ENCODE measurements at regions not wholly inside any gene's neighbourhood (a gene's known extent, or its start where the extent isn't known, plus 50 kb on each side); places are given as distances from the start of the nearest gene placed in this dataset.

DNA sequence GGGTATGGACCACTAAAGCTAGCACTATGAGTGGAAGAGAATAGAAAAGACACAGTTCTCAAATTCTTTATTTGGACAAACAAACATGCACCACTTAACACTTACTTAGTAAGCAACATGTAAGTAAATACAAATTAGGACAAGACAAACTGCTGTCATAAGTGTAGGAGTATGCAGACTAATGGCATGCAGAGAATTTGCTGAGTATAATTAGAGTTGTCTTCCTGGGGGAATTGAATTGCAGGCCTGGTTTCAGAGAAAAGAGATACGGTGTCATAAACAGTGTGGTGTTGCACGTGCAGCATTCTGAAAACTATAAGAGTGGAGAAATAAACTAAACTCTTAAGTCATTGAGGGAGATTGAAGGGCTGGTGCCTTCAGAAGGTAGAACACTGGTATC lies 125.2 kb upstream of the EYA4 start:
- intact Hi-C loops (cut with micrococcal nuclease) (no loop called here), dilution Hi-C loops (cut with MboI; ENCODE audit: extremely low pct_ligation_motif_present, low sequenced_read_pairs) (no loop called here)
- no peaks in the 10 kb centered on the region for H3K27me3 ChIP-seq (ENCODE audit: control insufficient read depth in 2 of 2, insufficient read depth in 2 of 2, low read length in 2 of 2)
- no peaks in the 10 kb centered on the region for H4K20me1 ChIP-seq (replicated peaks; ENCODE audit: control insufficient read depth, extremely low read depth, insufficient read depth, low read length)
- H3K9me3 ChIP-seq (replicated peaks; ENCODE audit: control insufficient read depth, insufficient read depth, low read length), result no peaks in the 10 kb centered on the region
- no peak overlapping the region for H2AFZ ChIP-seq (ENCODE audit: low read depth, low read length)
- DNase-seq (ENCODE audit: low read depth, low spot score) (no peak), FAIRE-seq (no peak)
- H3K4me3 ChIP-seq (replicated peaks in 1 of 3; ENCODE audit: insufficient read depth in 1 of 3, low read depth in 1 of 3, low read length in 3 of 3), result no peak overlapping the region
- no peaks in the 10 kb centered on the region for H3K36me3 ChIP-seq (ENCODE audit: control insufficient read depth in 2 of 2, extremely low read depth in 1 of 2, insufficient read depth in 2 of 2, low read length in 2 of 2)
- H3K4me2 ChIP-seq (ENCODE audit: insufficient read depth, low read length), result no peak overlapping the region
- ChIA-PET CTCF (no interaction called here), POLR2A (no interaction called here)
- peaks cover 2% of the 10 kb centered on the region for H3K9me1 ChIP-seq (replicated peaks; ENCODE audit: control insufficient read depth, extremely low read depth, insufficient read depth, low read length)
- TF ChIP-seq MYC (IDR thresholded peaks at IDR 0.05; ENCODE audit: low read depth, low read length), result no peak
- TF ChIP-seq JUN (IDR thresholded peaks at IDR 0.05; ENCODE audit: borderline replicate concordance, insufficient read depth, insufficient read length, low read depth), result no peak
- no peak for TF ChIP-seq POLR2A (IDR thresholded peaks at IDR 0.05; ENCODE audit: low read depth, low read length)
- H3K79me2 ChIP-seq (ENCODE audit: control insufficient read depth, insufficient read depth, low read length), result no peaks in the 10 kb centered on the region
- H3K9ac ChIP-seq (replicated peaks; ENCODE audit: extremely low read depth, insufficient read depth, low read length), result no peak overlapping the region
- H3K4me1 ChIP-seq (ENCODE audit: control insufficient read depth, extremely low read depth, insufficient read depth, low read length), result no peaks in the 10 kb centered on the region
- no peak overlapping the region for H3K27ac ChIP-seq (ENCODE audit: insufficient read depth, low read depth, low read length)
- BruUV-seq (replicated peaks), result no TSS peak

DNA sequence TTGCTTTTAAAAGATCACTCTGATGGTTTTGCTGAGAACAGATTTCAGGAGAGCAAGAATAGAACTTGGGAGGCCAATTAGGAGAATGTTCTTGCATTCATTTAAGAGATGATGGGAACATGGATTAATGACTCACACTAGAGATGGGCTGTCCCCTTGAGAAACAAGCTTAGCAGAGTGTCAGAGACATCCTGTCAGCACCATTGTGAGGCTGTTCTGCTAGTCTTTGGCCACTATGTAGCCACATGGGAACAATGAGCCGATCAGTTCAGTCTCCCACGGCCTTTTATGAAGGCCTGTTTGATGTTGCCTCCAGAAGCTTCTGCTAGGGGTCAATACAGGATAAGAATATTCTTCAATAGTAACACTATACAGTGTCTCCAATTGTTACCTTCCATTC lies 113.0 kb upstream of the EYA4 start:
- TF ChIP-seq, protein P1, sequence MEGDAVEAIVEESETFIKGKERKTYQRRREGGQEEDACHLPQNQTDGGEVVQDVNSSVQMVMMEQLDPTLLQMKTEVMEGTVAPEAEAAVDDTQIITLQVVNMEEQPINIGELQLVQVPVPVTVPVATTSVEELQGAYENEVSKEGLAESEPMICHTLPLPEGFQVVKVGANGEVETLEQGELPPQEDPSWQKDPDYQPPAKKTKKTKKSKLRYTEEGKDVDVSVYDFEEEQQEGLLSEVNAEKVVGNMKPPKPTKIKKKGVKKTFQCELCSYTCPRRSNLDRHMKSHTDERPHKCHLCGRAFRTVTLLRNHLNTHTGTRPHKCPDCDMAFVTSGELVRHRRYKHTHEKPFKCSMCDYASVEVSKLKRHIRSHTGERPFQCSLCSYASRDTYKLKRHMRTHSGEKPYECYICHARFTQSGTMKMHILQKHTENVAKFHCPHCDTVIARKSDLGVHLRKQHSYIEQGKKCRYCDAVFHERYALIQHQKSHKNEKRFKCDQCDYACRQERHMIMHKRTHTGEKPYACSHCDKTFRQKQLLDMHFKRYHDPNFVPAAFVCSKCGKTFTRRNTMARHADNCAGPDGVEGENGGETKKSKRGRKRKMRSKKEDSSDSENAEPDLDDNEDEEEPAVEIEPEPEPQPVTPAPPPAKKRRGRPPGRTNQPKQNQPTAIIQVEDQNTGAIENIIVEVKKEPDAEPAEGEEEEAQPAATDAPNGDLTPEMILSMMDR (IDR thresholded peaks at IDR 0.05; ENCODE audit: extremely low read depth in 1 of 2, insufficient read depth in 1 of 2, low read depth in 1 of 2, low read length in 2 of 2), result no peak
- TF ChIP-seq, protein P2, sequence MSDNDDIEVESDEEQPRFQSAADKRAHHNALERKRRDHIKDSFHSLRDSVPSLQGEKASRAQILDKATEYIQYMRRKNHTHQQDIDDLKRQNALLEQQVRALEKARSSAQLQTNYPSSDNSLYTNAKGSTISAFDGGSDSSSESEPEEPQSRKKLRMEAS (IDR thresholded peaks at IDR 0.05; ENCODE audit: insufficient read depth, insufficient read length), result no peak
- TF ChIP-seq POLR2AphosphoS5 (IDR thresholded peaks at IDR 0.05; ENCODE audit: insufficient read depth, low read depth, low read length) (no peak), POLR2A (IDR thresholded peaks at IDR 0.05; ENCODE audit: low read depth, low read length) (no peak), GATA2 (IDR thresholded peaks at IDR 0.05; ENCODE audit: insufficient read depth, insufficient read length, low read depth, low read length) (no peak), MYC (IDR thresholded peaks at IDR 0.05; ENCODE audit: low read depth, low read length) (no peak), EZH2 (IDR thresholded peaks at IDR 0.05; ENCODE audit: borderline replicate concordance, low read depth, low read length, severe bottlenecking) (no peak), JUN (IDR thresholded peaks at IDR 0.05; ENCODE audit: borderline replicate concordance, insufficient read depth, insufficient read length, low read depth) (no peak), FOS (IDR thresholded peaks at IDR 0.05; ENCODE audit: borderline replicate concordance, insufficient read depth, low read length) (no peak)
- Histone ChIP-seq H3K27me3 (ENCODE audit: control insufficient read depth in 2 of 2, insufficient read depth in 2 of 2, low read length in 2 of 2) (no peaks in the 10 kb centered on the region), H3K4me3 (replicated peaks in 1 of 3; ENCODE audit: insufficient read depth in 1 of 3, low read depth in 1 of 3, low read length in 3 of 3) (no peak overlapping the region), H3K4me1 (ENCODE audit: control insufficient read depth, extremely low read depth, insufficient read depth, low read length) (no peaks in the 10 kb centered on the region), H3K4me2 (ENCODE audit: insufficient read depth, low read length) (no peak overlapping the region), H3K36me3 (ENCODE audit: control insufficient read depth in 2 of 2, extremely low read depth in 1 of 2, insufficient read depth in 2 of 2, low read length in 2 of 2) (no peaks in the 10 kb centered on the region), H3K9ac (replicated peaks; ENCODE audit: extremely low read depth, insufficient read depth, low read length) (no peak overlapping the region), H3K9me3 (replicated peaks; ENCODE audit: control insufficient read depth, insufficient read depth, low read length) (no peaks in the 10 kb centered on the region), H3K27ac (ENCODE audit: insufficient read depth, low read depth, low read length) (no peak overlapping the region), H3K79me2 (ENCODE audit: control insufficient read depth, insufficient read depth, low read length) (no peaks in the 10 kb centered on the region), H2AFZ (ENCODE audit: low read depth, low read length) (no peak overlapping the region), H4K20me1 (replicated peaks; ENCODE audit: control insufficient read depth, extremely low read depth, insufficient read depth, low read length) (no peaks in the 10 kb centered on the region), H3K9me1 (replicated peaks; ENCODE audit: control insufficient read depth, extremely low read depth, insufficient read depth, low read length) (no peaks in the 10 kb centered on the region)
- intact Hi-C loops (cut with micrococcal nuclease) (no loop called here), dilution Hi-C loops (cut with MboI; ENCODE audit: extremely low pct_ligation_motif_present, low sequenced_read_pairs) (no loop called here)
- ChIA-PET POLR2A (no interaction called here), CTCF (no interaction called here)
- no peak for FAIRE-seq
- BruUV-seq (replicated peaks), result no TSS peak
- DNase-seq (ENCODE audit: low read depth, low spot score), result no peak

All from endothelial cell of umbilical vein (primary cell).